ENCODE measurements at regions not wholly inside any gene's neighbourhood (a gene's known extent, or its start where the extent isn't known, plus 50 kb on each side); places are given as distances from the start of the nearest gene placed in this dataset.

DNA sequence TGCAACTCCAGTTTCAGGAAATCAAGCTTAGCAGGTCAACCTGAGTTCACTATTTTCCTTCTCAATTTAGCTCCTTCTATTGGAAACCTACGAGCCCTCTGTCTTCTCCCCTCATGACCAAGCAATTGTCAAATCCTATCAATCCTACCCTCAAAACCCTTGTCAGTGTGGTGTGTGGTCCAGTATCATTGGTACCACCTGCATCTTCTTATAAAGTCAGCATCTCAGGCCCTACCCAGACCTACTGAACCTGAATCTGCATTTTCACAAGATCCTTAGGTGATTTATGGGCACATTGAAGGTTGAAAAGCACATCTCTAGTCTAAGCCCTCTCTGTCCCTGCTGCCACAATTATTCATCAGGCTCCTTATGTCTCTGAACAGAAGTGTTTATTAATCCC is 77.6 kb upstream of the NR4A3 start:
- Histone ChIP-seq H3K4me3 (ENCODE audit: low read length) (no peak overlapping the region), H3K9me3 (ENCODE audit: control insufficient read depth, insufficient read depth, low read length) (no peaks in the 10 kb centered on the region), H3F3A (ENCODE audit: control insufficient read depth, insufficient read depth) (no peaks in the 10 kb centered on the region), H4K20me1 (ENCODE audit: control insufficient read depth, insufficient read depth, low read depth, low read length) (no peaks in the 10 kb centered on the region), H3K9me2 (replicated peaks; ENCODE audit: control insufficient read depth, low read length) (no peaks in the 10 kb centered on the region), H3K79me2 (ENCODE audit: control insufficient read depth, low read length) (no peaks in the 10 kb centered on the region), H3K4me2 (ENCODE audit: low read length) (no peak overlapping the region), H3K27me3 (ENCODE audit: control insufficient read depth, low read length) (peaks cover 2% of the 10 kb centered on the region; the same call in 1 of the 2 replicates), H3K36me3 (ENCODE audit: control insufficient read depth, low read length) (no peaks in the 10 kb centered on the region), H3K27ac (ENCODE audit: low read depth, low read length) (no peak overlapping the region), H3K4me1 (ENCODE audit: control insufficient read depth, low read length) (peaks cover 6% of the 10 kb centered on the region; the same call in 1 of the 2 replicates)
- TF ChIP-seq, protein P1, sequence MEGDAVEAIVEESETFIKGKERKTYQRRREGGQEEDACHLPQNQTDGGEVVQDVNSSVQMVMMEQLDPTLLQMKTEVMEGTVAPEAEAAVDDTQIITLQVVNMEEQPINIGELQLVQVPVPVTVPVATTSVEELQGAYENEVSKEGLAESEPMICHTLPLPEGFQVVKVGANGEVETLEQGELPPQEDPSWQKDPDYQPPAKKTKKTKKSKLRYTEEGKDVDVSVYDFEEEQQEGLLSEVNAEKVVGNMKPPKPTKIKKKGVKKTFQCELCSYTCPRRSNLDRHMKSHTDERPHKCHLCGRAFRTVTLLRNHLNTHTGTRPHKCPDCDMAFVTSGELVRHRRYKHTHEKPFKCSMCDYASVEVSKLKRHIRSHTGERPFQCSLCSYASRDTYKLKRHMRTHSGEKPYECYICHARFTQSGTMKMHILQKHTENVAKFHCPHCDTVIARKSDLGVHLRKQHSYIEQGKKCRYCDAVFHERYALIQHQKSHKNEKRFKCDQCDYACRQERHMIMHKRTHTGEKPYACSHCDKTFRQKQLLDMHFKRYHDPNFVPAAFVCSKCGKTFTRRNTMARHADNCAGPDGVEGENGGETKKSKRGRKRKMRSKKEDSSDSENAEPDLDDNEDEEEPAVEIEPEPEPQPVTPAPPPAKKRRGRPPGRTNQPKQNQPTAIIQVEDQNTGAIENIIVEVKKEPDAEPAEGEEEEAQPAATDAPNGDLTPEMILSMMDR (IDR thresholded peaks at IDR 0.05; ENCODE audit: low read depth, low read length, poor library complexity, severe bottlenecking), result no peak
- TF ChIP-seq EZH2phosphoT487 (IDR thresholded peaks at IDR 0.05; ENCODE audit: borderline replicate concordance, low read length), result no peak

GRCh38 chr9:99745085-99745484 is 76.6 kb upstream of the NR4A3 start:
- H3K9me3 ChIP-seq (ENCODE audit: control insufficient read depth, insufficient read depth, low read length), result no peaks in the 10 kb centered on the region

DNA sequence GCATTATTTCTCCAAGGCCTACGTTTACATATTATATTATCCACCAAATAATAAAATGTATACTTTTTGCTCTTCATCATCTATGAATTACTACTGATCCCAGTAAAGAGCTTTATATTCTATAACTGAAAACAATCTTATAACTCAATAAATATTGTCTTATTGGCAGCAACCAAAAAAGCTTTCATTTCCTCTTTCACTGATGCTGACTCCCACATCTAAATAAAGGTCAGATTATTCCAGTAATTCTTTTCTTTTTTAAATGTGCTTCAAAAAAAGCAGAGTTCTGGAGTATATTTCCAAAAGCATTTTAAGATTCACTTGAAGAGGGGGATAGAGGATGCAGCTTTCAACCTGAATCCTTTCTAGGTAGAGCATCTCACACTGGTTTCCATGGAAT is 75.3 kb upstream of the NR4A3 start:
- Histone ChIP-seq H3F3A (ENCODE audit: control insufficient read depth, insufficient read depth) (no peaks in the 10 kb centered on the region), H3K36me3 (ENCODE audit: control insufficient read depth, low read length) (no peaks in the 10 kb centered on the region), H3K27ac (ENCODE audit: low read depth, low read length) (no peak overlapping the region), H3K27me3 (ENCODE audit: control insufficient read depth, low read length) (no peaks in the 10 kb centered on the region), H3K9me3 (ENCODE audit: control insufficient read depth, insufficient read depth, low read length) (no peaks in the 10 kb centered on the region), H4K20me1 (ENCODE audit: control insufficient read depth, insufficient read depth, low read depth, low read length) (no peaks in the 10 kb centered on the region), H3K9me2 (replicated peaks; ENCODE audit: control insufficient read depth, low read length) (no peaks in the 10 kb centered on the region), H3K4me3 (ENCODE audit: low read length) (no peak overlapping the region), H3K79me2 (ENCODE audit: control insufficient read depth, low read length) (no peaks in the 10 kb centered on the region), H3K4me2 (ENCODE audit: low read length) (no peak overlapping the region), H3K4me1 (ENCODE audit: control insufficient read depth, low read length) (peaks cover 6% of the 10 kb centered on the region; the same call in 1 of the 2 replicates)
- TF ChIP-seq, protein P1 (IDR thresholded peaks at IDR 0.05; ENCODE audit: low read depth, low read length, poor library complexity, severe bottlenecking), result no peak
- no peak for TF ChIP-seq EZH2phosphoT487 (IDR thresholded peaks at IDR 0.05; ENCODE audit: borderline replicate concordance, low read length)

More at GRCh38 chr9:99745085-99745484, 76.6 kb upstream of the NR4A3 start:
- Histone ChIP-seq H3K4me1 (ENCODE audit: control insufficient read depth, low read length) (peaks cover 6% of the 10 kb centered on the region; the same call in 1 of the 2 replicates), H3K79me2 (ENCODE audit: control insufficient read depth, low read length) (no peaks in the 10 kb centered on the region), H3K27me3 (ENCODE audit: control insufficient read depth, low read length) (peaks cover 2% of the 10 kb centered on the region; the same call in 1 of the 2 replicates), H4K20me1 (ENCODE audit: control insufficient read depth, insufficient read depth, low read depth, low read length) (no peaks in the 10 kb centered on the region), H3K27ac (ENCODE audit: low read depth, low read length) (no peak overlapping the region), H3K36me3 (ENCODE audit: control insufficient read depth, low read length) (no peaks in the 10 kb centered on the region), H3K4me2 (ENCODE audit: low read length) (no peak overlapping the region), H3K9me2 (replicated peaks; ENCODE audit: control insufficient read depth, low read length) (no peaks in the 10 kb centered on the region), H3K4me3 (ENCODE audit: low read length) (no peak overlapping the region), H3F3A (ENCODE audit: control insufficient read depth, insufficient read depth) (no peaks in the 10 kb centered on the region)
- no peak for TF ChIP-seq EZH2phosphoT487 (IDR thresholded peaks at IDR 0.05; ENCODE audit: borderline replicate concordance, low read length)
- TF ChIP-seq, protein P1 (IDR thresholded peaks at IDR 0.05; ENCODE audit: low read depth, low read length, poor library complexity, severe bottlenecking), result no peak

Measured in DOHH2 (cell line).